ENCODE measurements at regions not wholly inside any gene's neighbourhood (a gene's known extent, or its start where the extent isn't known, plus 50 kb on each side); places are given as distances from the start of the nearest gene placed in this dataset.

- TF ChIP-seq HBP1 (CRISPR knock-in tag; IDR thresholded peaks at IDR 0.05), result no peak
- TF ChIP-seq ZSCAN29 (IDR thresholded peaks at IDR 0.05), result no peak
- TF ChIP-seq, protein P1, sequence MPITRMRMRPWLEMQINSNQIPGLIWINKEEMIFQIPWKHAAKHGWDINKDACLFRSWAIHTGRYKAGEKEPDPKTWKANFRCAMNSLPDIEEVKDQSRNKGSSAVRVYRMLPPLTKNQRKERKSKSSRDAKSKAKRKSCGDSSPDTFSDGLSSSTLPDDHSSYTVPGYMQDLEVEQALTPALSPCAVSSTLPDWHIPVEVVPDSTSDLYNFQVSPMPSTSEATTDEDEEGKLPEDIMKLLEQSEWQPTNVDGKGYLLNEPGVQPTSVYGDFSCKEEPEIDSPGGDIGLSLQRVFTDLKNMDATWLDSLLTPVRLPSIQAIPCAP (CRISPR knock-in tag; IDR thresholded peaks at IDR 0.05; ENCODE audit: borderline replicate concordance), result no peak
- no peak for TF ChIP-seq ZNF780A (CRISPR knock-in tag; IDR thresholded peaks at IDR 0.05)
- no peak for TF ChIP-seq ZNF316 (IDR thresholded peaks at IDR 0.05)
- TF ChIP-seq, protein P2, sequence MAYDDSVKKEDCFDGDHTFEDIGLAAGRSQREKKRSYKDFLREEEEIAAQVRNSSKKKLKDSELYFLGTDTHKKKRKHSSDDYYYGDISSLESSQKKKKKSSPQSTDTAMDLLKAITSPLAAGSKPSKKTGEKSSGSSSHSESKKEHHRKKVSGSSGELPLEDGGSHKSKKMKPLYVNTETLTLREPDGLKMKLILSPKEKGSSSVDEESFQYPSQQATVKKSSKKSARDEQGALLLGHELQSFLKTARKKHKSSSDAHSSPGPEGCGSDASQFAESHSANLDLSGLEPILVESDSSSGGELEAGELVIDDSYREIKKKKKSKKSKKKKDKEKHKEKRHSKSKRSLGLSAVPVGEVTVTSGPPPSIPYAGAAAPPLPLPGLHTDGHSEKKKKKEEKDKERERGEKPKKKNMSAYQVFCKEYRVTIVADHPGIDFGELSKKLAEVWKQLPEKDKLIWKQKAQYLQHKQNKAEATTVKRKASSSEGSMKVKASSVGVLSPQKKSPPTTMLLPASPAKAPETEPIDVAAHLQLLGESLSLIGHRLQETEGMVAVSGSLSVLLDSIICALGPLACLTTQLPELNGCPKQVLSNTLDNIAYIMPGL (CRISPR knock-in tag; IDR thresholded peaks at IDR 0.05), result no peak
- TF ChIP-seq ATF7 (IDR thresholded peaks at IDR 0.05), result peak; percentile 69; the same call in 1 of the 2 replicates
- TF ChIP-seq, protein P3, sequence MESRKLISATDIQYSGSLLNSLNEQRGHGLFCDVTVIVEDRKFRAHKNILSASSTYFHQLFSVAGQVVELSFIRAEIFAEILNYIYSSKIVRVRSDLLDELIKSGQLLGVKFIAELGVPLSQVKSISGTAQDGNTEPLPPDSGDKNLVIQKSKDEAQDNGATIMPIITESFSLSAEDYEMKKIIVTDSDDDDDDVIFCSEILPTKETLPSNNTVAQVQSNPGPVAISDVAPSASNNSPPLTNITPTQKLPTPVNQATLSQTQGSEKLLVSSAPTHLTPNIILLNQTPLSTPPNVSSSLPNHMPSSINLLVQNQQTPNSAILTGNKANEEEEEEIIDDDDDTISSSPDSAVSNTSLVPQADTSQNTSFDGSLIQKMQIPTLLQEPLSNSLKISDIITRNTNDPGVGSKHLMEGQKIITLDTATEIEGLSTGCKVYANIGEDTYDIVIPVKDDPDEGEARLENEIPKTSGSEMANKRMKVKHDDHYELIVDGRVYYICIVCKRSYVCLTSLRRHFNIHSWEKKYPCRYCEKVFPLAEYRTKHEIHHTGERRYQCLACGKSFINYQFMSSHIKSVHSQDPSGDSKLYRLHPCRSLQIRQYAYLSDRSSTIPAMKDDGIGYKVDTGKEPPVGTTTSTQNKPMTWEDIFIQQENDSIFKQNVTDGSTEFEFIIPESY (CRISPR knock-in tag; IDR thresholded peaks at IDR 0.05), result peak; percentile 55; the same call in 1 of the 2 replicates
- TF ChIP-seq FOSL1 (tag; conservative IDR thresholded peaks at IDR 0.05), result peak; percentile 87
- no peak for TF ChIP-seq ZBTB34 (CRISPR knock-in tag; IDR thresholded peaks at IDR 0.05)
- no peak for TF ChIP-seq EZH2 (IDR thresholded peaks at IDR 0.05; ENCODE audit: borderline replicate concordance, low read depth, low read length)
- no peak for TF ChIP-seq XRCC3 (IDR thresholded peaks at IDR 0.05)
- no peak for TF ChIP-seq BCL6 (CRISPR knock-in tag; IDR thresholded peaks at IDR 0.05)
- no peak for TF ChIP-seq HLTF (IDR thresholded peaks at IDR 0.05)
- TF ChIP-seq ZNF436 (CRISPR knock-in tag; IDR thresholded peaks at IDR 0.05), result no peak
- no peak for TF ChIP-seq SUPT5H (IDR thresholded peaks at IDR 0.05)
- TF ChIP-seq EP300 (IDR thresholded peaks at IDR 0.05; ENCODE audit: low read length), result peak; percentile 97
- TF ChIP-seq, protein P4, sequence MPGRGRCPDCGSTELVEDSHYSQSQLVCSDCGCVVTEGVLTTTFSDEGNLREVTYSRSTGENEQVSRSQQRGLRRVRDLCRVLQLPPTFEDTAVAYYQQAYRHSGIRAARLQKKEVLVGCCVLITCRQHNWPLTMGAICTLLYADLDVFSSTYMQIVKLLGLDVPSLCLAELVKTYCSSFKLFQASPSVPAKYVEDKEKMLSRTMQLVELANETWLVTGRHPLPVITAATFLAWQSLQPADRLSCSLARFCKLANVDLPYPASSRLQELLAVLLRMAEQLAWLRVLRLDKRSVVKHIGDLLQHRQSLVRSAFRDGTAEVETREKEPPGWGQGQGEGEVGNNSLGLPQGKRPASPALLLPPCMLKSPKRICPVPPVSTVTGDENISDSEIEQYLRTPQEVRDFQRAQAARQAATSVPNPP (IDR thresholded peaks at IDR 0.05; ENCODE audit: borderline replicate concordance, insufficient read depth, insufficient read length), result no peak
- TF ChIP-seq KAT8 (IDR thresholded peaks at IDR 0.05; ENCODE audit: low read depth), result no peak
- TF ChIP-seq CXXC5 (CRISPR knock-in tag; IDR thresholded peaks at IDR 0.05), result peak; percentile 80
- peak; percentile 75 for TF ChIP-seq EP400 (IDR thresholded peaks at IDR 0.05)
- no peak for TF ChIP-seq ZNF134 (CRISPR knock-in tag; conservative IDR thresholded peaks at IDR 0.05)
- no peak for TF ChIP-seq ZNF561 (CRISPR knock-in tag; conservative IDR thresholded peaks at IDR 0.05)
- TF ChIP-seq CSDE1 (IDR thresholded peaks at IDR 0.05), result no peak
Observed at GRCh38 chr6:139648430-139649000, 274.1 kb upstream of the CITED2 start (continued).

Data from K562 (cell line).